Liver (tissue), 8 donors: ENCODE measurements at regions not wholly inside any gene's neighbourhood (a gene's known extent, or its start where the extent isn't known, plus 50 kb on each side); places are given as distances from the start of the nearest gene placed in this dataset.

ENCODE experiments used
- DNase-seq: peaks from one replicate; pipeline ENCODE4 v3.0.0-alpha.2; 2017; ENCODE audit warnings: low spot score
- H3K27ac ChIP-seq, 2 donors: one replicate each; pipeline ENCODE4 v1.7.0; 2013; ENCODE audit warnings: inconsistent platforms in 2 of 2, low read length in 2 of 2, control low read depth in 1 of 2, low read depth in 1 of 2, mild to moderate bottlenecking in 1 of 2
- H3K27me3 ChIP-seq, 4 donors: one replicate each; pipeline versions ENCODE4 v1.6.1 to v1.7.0; 2013; ENCODE audit warnings: low read length in 3 of 4, inconsistent platforms in 1 of 4, mild to moderate bottlenecking in 1 of 4, moderate library complexity in 1 of 4; ENCODE audit not compliant: control insufficient read depth in 4 of 4, insufficient read depth in 4 of 4
- H3K36me3 ChIP-seq, 4 donors: one replicate each; pipeline versions ENCODE4 v1.6.1 to v1.7.0; 2013; ENCODE audit warnings: low read length in 3 of 4, mild to moderate bottlenecking in 3 of 4, low read depth in 1 of 4, moderate library complexity in 1 of 4; ENCODE audit not compliant: control insufficient read depth in 4 of 4, insufficient read depth in 3 of 4
- H3K4me1 ChIP-seq, 4 donors: one replicate each; pipeline versions ENCODE4 v1.6.1 to v1.7.0; 2013; ENCODE audit warnings: low read length in 3 of 4, mild to moderate bottlenecking in 3 of 4, moderate library complexity in 1 of 4; ENCODE audit not compliant: control insufficient read depth in 4 of 4, insufficient read depth in 4 of 4
- H3K4me3 ChIP-seq, 3 donors: one replicate each; pipeline versions ENCODE4 v1.6.1 to v1.7.0; 2013; ENCODE audit warnings: low read length in 3 of 3, control low read depth in 1 of 3, low read depth in 1 of 3, mild to moderate bottlenecking in 1 of 3
- H3K9ac ChIP-seq, 2 donors: one replicate each; pipeline ENCODE4 v1.7.0; 2013; ENCODE audit warnings: low read length in 2 of 2, mild to moderate bottlenecking in 2 of 2, moderate library complexity in 2 of 2, control low read depth in 1 of 2, low read depth in 1 of 2
- H3K9me3 ChIP-seq, 4 donors: one replicate each; pipeline versions ENCODE4 v1.6.1 to v1.7.0; 2013; ENCODE audit warnings: low read length in 3 of 4; ENCODE audit not compliant: control insufficient read depth in 4 of 4
- EGR1 ChIP-seq, 2 donors: IDR thresholded peaks; 2 replicates each; pipeline ENCODE4 v1.6.1; 2016 to 2018; ENCODE audit warnings: antibody characterized with exemption in 2 of 2, low read depth in 2 of 2
- FOXA1 ChIP-seq: IDR thresholded peaks from 2 replicates; pipeline ENCODE4 v1.6.1; 2016; ENCODE audit warnings: antibody characterized with exemption
- FOXA2 ChIP-seq: IDR thresholded peaks from 2 replicates; pipeline ENCODE4 v1.6.1; 2016; ENCODE audit warnings: antibody characterized with exemption
- GABPA ChIP-seq, 2 donors: IDR thresholded peaks in 1 of 2; conservative IDR thresholded peaks in 1 of 2; 2 replicates each; pipeline ENCODE4 v1.6.1; 2016; ENCODE audit warnings: antibody characterized with exemption in 2 of 2, mild to moderate bottlenecking in 1 of 2, moderate library complexity in 1 of 2
- HNF4A ChIP-seq, 2 donors: conservative IDR thresholded peaks; 2 replicates each; pipeline ENCODE4 v1.6.1; 2016; ENCODE audit warnings: antibody characterized with exemption in 2 of 2, mild to moderate bottlenecking in 2 of 2
- HNF4G ChIP-seq: IDR thresholded peaks from 2 replicates; pipeline ENCODE4 v1.6.1; 2016; ENCODE audit warnings: antibody characterized with exemption
- JUND ChIP-seq, 2 donors: IDR thresholded peaks; 2 replicates each; pipeline ENCODE4 v1.6.1; 2016; ENCODE audit warnings: antibody characterized with exemption in 2 of 2
- NR2F2 ChIP-seq: IDR thresholded peaks from 2 replicates; pipeline ENCODE4 v1.6.1; 2016; ENCODE audit warnings: antibody characterized with exemption
- RAD21 ChIP-seq, 2 donors: IDR thresholded peaks; 2 replicates each; pipeline ENCODE4 v1.6.1; 2016; ENCODE audit warnings: antibody characterized with exemption in 2 of 2, mild to moderate bottlenecking in 2 of 2
- RXRA ChIP-seq, 2 donors: IDR thresholded peaks; 2 replicates each; pipeline ENCODE4 v1.6.1; 2017 to 2018; ENCODE audit warnings: antibody characterized with exemption in 2 of 2, mild to moderate bottlenecking in 1 of 2
- SP1 ChIP-seq: IDR thresholded peaks from 2 replicates; pipeline ENCODE4 v1.6.1; 2018; ENCODE audit warnings: antibody characterized with exemption, mild to moderate bottlenecking
- TAF1 ChIP-seq: conservative IDR thresholded peaks from 2 replicates; pipeline ENCODE4 v1.6.1; 2016; ENCODE audit warnings: antibody characterized with exemption, mild to moderate bottlenecking
- YY1 ChIP-seq: IDR thresholded peaks from 2 replicates; pipeline ENCODE4 v1.6.1; 2016; ENCODE audit warnings: antibody characterized with exemption, mild to moderate bottlenecking
- WGBS: extraction: QIAGEN DNeasy Blood & Tissue Kit; methylation state at CpG from one replicate; pipeline ENCODE4 v1.1.7; 2013; 5-methylcytosine and 5-hydroxymethylcytosine counted together
- TF ChIP-seq, protein P1 (sequence below): IDR thresholded peaks from 2 replicates; pipeline ENCODE4 v1.6.1; 2016; ENCODE audit warnings: antibody characterized with exemption
- TF ChIP-seq, protein P2 (sequence below): fragments of 150-350 bp; IDR thresholded peaks from 2 replicates; pipeline ENCODE4 v1.5.1; 2017; ENCODE audit warnings: improper control_type of control experiment, low read depth, low read length; ENCODE audit not compliant: missing input control
- TF ChIP-seq, protein P3 (sequence below): IDR thresholded peaks from 2 replicates; pipeline ENCODE4 v1.6.1; 2016; ENCODE audit warnings: antibody characterized with exemption, mild to moderate bottlenecking
- TF ChIP-seq, protein P4 (sequence below): IDR thresholded peaks from 2 replicates; pipeline ENCODE4 v1.6.1; 2016; ENCODE audit warnings: antibody characterized with exemption
- TF ChIP-seq, protein P5 (sequence below): IDR thresholded peaks from 2 replicates; pipeline ENCODE4 v1.6.1; 2016; ENCODE audit warnings: antibody characterized with exemption
- donor health status: healthy.
- donor health status: healthy.
- donor health status: healthy.
- donor health status: healthy.
- donor health status: healthy.

DNA sequence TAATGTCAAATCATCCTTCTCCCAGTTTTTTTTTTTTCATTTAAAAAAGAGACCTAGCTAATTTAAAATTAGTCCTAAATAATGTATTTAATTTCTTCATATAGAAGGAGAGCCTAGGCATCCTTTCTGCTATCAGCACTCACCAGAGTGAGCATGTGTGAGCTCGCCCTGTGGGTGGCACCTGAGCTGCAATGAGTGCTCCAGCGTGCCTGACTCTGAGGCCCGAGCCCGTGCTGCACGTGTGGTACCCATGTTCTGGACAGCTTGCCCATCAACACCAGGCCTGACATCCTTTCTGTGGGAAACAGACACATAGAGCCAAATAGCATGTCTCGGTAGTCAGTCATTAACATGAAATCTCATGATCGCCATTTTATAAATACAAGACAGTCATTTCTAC lies 381.4 kb downstream of the DTWD2 start:
- Histone ChIP-seq H3K9me3 (no peaks in the 10 kb centered on the region), H3K27ac (no peak overlapping the region), H3K4me3 (no peak overlapping the region), H3K36me3 (no peaks in the 10 kb centered on the region), H3K27me3 (no peaks in the 10 kb centered on the region), H3K4me1 (no peaks in the 10 kb centered on the region), H3K9ac (no peak overlapping the region)
- 82% methylated on average over 7 of the region's 7 CpGs for WGBS
- TF ChIP-seq, protein P1, sequence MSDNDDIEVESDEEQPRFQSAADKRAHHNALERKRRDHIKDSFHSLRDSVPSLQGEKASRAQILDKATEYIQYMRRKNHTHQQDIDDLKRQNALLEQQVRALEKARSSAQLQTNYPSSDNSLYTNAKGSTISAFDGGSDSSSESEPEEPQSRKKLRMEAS: no peak
- TF ChIP-seq TAF1 (no peak), HNF4G (no peak), NR2F2 (no peak), RXRA (IDR thresholded peaks at IDR 0.05) (no peak), SP1 (no peak), GABPA (IDR thresholded peaks at IDR 0.05 in 1 of 2, conservative IDR thresholded peaks at IDR 0.05 in 1 of 2) (no peak), YY1 (no peak)
- TF ChIP-seq, protein P2, sequence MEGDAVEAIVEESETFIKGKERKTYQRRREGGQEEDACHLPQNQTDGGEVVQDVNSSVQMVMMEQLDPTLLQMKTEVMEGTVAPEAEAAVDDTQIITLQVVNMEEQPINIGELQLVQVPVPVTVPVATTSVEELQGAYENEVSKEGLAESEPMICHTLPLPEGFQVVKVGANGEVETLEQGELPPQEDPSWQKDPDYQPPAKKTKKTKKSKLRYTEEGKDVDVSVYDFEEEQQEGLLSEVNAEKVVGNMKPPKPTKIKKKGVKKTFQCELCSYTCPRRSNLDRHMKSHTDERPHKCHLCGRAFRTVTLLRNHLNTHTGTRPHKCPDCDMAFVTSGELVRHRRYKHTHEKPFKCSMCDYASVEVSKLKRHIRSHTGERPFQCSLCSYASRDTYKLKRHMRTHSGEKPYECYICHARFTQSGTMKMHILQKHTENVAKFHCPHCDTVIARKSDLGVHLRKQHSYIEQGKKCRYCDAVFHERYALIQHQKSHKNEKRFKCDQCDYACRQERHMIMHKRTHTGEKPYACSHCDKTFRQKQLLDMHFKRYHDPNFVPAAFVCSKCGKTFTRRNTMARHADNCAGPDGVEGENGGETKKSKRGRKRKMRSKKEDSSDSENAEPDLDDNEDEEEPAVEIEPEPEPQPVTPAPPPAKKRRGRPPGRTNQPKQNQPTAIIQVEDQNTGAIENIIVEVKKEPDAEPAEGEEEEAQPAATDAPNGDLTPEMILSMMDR: no peak
- DNase-seq: no peak

DNA sequence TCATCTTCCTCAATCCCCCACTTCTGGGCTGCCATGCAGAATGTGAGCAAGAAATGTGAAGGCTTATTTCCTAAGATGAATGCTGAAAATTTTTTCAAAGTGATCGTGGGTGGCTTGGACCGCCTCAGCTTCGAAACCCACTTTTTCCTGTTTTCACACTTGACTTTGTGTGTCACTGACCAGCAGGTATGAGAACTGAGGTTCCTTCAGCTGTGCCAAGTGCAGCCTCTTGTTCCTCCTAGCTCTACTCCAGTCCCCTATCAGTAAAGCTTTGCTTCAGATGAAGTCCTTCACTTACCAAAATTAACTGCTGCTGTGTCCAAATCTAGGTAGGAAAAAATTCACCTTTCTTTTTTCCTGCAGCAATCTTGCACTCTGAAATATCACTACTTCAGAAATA lies 382.6 kb downstream of the DTWD2 start:
- no peak overlapping the region for H3K27ac ChIP-seq
- H3K27me3 ChIP-seq: no peaks in the 10 kb centered on the region
- DNase-seq: no peak
- TF ChIP-seq, protein P3, sequence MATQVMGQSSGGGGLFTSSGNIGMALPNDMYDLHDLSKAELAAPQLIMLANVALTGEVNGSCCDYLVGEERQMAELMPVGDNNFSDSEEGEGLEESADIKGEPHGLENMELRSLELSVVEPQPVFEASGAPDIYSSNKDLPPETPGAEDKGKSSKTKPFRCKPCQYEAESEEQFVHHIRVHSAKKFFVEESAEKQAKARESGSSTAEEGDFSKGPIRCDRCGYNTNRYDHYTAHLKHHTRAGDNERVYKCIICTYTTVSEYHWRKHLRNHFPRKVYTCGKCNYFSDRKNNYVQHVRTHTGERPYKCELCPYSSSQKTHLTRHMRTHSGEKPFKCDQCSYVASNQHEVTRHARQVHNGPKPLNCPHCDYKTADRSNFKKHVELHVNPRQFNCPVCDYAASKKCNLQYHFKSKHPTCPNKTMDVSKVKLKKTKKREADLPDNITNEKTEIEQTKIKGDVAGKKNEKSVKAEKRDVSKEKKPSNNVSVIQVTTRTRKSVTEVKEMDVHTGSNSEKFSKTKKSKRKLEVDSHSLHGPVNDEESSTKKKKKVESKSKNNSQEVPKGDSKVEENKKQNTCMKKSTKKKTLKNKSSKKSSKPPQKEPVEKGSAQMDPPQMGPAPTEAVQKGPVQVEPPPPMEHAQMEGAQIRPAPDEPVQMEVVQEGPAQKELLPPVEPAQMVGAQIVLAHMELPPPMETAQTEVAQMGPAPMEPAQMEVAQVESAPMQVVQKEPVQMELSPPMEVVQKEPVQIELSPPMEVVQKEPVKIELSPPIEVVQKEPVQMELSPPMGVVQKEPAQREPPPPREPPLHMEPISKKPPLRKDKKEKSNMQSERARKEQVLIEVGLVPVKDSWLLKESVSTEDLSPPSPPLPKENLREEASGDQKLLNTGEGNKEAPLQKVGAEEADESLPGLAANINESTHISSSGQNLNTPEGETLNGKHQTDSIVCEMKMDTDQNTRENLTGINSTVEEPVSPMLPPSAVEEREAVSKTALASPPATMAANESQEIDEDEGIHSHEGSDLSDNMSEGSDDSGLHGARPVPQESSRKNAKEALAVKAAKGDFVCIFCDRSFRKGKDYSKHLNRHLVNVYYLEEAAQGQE: no peak
- no peak for TF ChIP-seq HNF4A (conservative IDR thresholded peaks at IDR 0.05)
- TF ChIP-seq NR2F2: no peak
- TF ChIP-seq, protein P4, sequence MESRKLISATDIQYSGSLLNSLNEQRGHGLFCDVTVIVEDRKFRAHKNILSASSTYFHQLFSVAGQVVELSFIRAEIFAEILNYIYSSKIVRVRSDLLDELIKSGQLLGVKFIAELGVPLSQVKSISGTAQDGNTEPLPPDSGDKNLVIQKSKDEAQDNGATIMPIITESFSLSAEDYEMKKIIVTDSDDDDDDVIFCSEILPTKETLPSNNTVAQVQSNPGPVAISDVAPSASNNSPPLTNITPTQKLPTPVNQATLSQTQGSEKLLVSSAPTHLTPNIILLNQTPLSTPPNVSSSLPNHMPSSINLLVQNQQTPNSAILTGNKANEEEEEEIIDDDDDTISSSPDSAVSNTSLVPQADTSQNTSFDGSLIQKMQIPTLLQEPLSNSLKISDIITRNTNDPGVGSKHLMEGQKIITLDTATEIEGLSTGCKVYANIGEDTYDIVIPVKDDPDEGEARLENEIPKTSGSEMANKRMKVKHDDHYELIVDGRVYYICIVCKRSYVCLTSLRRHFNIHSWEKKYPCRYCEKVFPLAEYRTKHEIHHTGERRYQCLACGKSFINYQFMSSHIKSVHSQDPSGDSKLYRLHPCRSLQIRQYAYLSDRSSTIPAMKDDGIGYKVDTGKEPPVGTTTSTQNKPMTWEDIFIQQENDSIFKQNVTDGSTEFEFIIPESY: no peak
- TF ChIP-seq, protein P1: no peak
- TF ChIP-seq, protein P2: no peak
- no peak for TF ChIP-seq RAD21 (IDR thresholded peaks at IDR 0.05)
- TF ChIP-seq, protein P5, sequence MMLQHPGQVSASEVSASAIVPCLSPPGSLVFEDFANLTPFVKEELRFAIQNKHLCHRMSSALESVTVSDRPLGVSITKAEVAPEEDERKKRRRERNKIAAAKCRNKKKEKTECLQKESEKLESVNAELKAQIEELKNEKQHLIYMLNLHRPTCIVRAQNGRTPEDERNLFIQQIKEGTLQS: no peak
- no peak for TF ChIP-seq FOXA1
- TF ChIP-seq EGR1 (IDR thresholded peaks at IDR 0.05; ENCODE audit: low read depth in 2 of 2): no peak
- no peak for TF ChIP-seq TAF1
- no peak for TF ChIP-seq RXRA (IDR thresholded peaks at IDR 0.05)
- TF ChIP-seq HNF4G: no peak
- TF ChIP-seq FOXA2: no peak
- no peak for TF ChIP-seq JUND (IDR thresholded peaks at IDR 0.05)
- TF ChIP-seq GABPA (IDR thresholded peaks at IDR 0.05 in 1 of 2, conservative IDR thresholded peaks at IDR 0.05 in 1 of 2): no peak
- TF ChIP-seq YY1: no peak
- TF ChIP-seq SP1: no peak
- no peak overlapping the region for H3K4me3 ChIP-seq
- no peaks in the 10 kb centered on the region for H3K36me3 ChIP-seq
- H3K9ac ChIP-seq: no peak overlapping the region
- no peaks in the 10 kb centered on the region for H3K9me3 ChIP-seq
- H3K4me1 ChIP-seq: no peaks in the 10 kb centered on the region
- WGBS: 64% methylated on average over 3 of the region's 3 CpGs
